Upper lobe of left lung (tissue), 6 donors: ENCODE measurements at regions not wholly inside any gene's neighbourhood (a gene's known extent, or its start where the extent isn't known, plus 50 kb on each side); places are given as distances from the start of the nearest gene placed in this dataset.

Source experiments
- ATAC-seq, 2 donors: fragments of 200-7000 bp; cut with Tn5 transposase; one replicate each; pipeline ENCODE4 v1.9.1; 2022; ENCODE audit warnings: mild to moderate bottlenecking in 2 of 2, moderate library complexity in 2 of 2; ENCODE audit not compliant: low FRiP score in 2 of 2
- DNase-seq, 2 donors: peaks; one replicate each; pipeline ENCODE4 v3.0.0-alpha.2; 2019 to 2020
- H3K27ac ChIP-seq, 4 donors: fragments of 200-600 bp; sonication (generic); one replicate each; pipeline ENCODE4 v1.5.1; 2016 to 2019
- H3K27me3 ChIP-seq, 4 donors: fragments of 200-600 bp; sonication (generic); one replicate each; pipeline ENCODE4 v1.5.1; 2017 to 2019
- H3K36me3 ChIP-seq, 4 donors: fragments of 200-600 bp; sonication (generic); one replicate each; pipeline ENCODE4 v1.5.1; 2016 to 2019
- H3K4me1 ChIP-seq, 4 donors: fragments of 200-600 bp; sonication (generic); one replicate each; pipeline ENCODE4 v1.5.1; 2018 to 2019
- H3K4me3 ChIP-seq, 4 donors: fragments of 200-600 bp; sonication (generic); one replicate each; pipeline ENCODE4 v1.5.1; 2017 to 2019; ENCODE audit warnings: mild to moderate bottlenecking in 2 of 4, moderate library complexity in 1 of 4
- H3K9me3 ChIP-seq, 4 donors: fragments of 200-600 bp; sonication (generic); one replicate each; pipeline ENCODE4 v1.5.1; 2018 to 2019
- EP300 ChIP-seq, 4 donors: sonication (generic); formaldehyde crosslinking; IDR thresholded peaks; one replicate each; pipeline ENCODE4 v1.5.1; 2017; ENCODE audit warnings: antibody characterized with exemption in 4 of 4, control low read depth in 2 of 4
- POLR2A ChIP-seq, 4 donors: fragments of 450-650 bp; IDR thresholded peaks; one replicate each; pipeline ENCODE4 v1.5.1; 2016 to 2017; ENCODE audit warnings: antibody characterized with exemption in 4 of 4, mild to moderate bottlenecking in 2 of 4
- POLR2AphosphoS5 ChIP-seq, 2 donors: sonication (generic); formaldehyde crosslinking; IDR thresholded peaks; one replicate each; pipeline ENCODE4 v1.5.1; 2017; ENCODE audit warnings: antibody characterized with exemption in 2 of 2
- WGBS, 2 donors: methylation state at CpG; one replicate each; pipeline ENCODE4 v1.1.5; 2017 to 2018; 5-methylcytosine and 5-hydroxymethylcytosine counted together
- TF ChIP-seq, protein P1 (sequence below), 6 experiments: fragments of 450-650 bp in 4 of 6; fragments of 200-600 bp in 2 of 6; sonication (generic) in 2 of 6; IDR thresholded peaks; one replicate each; pipeline ENCODE4 v1.5.1; 2016 to 2019; ENCODE audit warnings: antibody characterized with exemption in 6 of 6
- donor health status: DM: no; HTN: no; CAD: no; lungs with moderate emphysema.
- donor health status: DM: no; HTN: yes; CAD: no; lungs with severe emphysema.

DNA sequence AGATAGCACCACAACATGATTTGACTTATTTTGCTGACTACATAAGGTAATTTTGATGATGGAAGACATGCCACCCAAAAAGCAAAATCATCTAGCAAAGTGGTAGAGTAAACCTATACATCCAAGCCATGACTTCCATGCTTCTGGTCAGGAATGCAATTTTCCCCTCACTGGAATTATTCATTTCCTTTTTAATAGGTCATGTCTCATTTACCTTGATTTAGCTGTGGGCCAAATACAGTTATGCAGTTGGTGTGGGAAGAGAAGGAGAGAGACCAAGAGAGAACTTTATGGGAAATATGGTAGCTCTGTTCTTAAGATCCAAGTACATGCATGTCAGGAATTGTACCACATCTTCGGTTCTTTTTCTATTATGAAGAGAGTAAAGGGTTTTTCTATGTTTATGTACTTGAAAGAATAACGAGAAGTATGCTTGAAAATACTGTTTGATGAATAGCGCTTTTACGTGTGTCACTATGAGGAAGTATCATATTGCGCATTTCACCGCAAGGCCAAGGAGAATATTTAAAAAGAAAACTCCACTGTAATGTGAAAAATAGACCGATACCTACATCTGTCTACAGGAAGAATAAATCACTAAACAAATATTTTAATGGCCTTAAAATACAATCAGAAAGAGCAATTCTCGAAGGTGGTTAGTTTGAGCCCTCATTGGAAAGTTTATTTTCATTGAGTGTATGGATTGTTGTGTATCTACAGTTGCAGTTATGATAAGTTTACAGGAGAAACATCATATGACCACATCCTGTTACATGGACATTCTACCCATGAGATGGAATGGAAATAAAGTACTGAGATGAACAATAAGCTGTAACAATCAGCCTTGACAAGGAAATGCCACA lies 134.0 kb downstream of the FOXD1 start:
- no peaks in the 10 kb centered on the region for H3K36me3 ChIP-seq
- DNase-seq: no peak
- 63 to 64% methylated on average over 8 of the region's 8 CpGs for WGBS, 2 donors
- no peaks in the 10 kb centered on the region for H3K9me3 ChIP-seq
- H3K27ac ChIP-seq: no peak overlapping the region
- peaks cover 0 to 17% (median 7%) of the 10 kb centered on the region in 4 donors for H3K27me3 ChIP-seq
- H3K4me1 ChIP-seq: peaks cover 0 to 5% (median 0%) of the 10 kb centered on the region in 4 donors
- no peak overlapping the region for H3K4me3 ChIP-seq
- TF ChIP-seq EP300 (IDR thresholded peaks at IDR 0.05) (no peak), POLR2AphosphoS5 (IDR thresholded peaks at IDR 0.05) (no peak), POLR2A (IDR thresholded peaks at IDR 0.05) (no peak)
- TF ChIP-seq, protein P1, sequence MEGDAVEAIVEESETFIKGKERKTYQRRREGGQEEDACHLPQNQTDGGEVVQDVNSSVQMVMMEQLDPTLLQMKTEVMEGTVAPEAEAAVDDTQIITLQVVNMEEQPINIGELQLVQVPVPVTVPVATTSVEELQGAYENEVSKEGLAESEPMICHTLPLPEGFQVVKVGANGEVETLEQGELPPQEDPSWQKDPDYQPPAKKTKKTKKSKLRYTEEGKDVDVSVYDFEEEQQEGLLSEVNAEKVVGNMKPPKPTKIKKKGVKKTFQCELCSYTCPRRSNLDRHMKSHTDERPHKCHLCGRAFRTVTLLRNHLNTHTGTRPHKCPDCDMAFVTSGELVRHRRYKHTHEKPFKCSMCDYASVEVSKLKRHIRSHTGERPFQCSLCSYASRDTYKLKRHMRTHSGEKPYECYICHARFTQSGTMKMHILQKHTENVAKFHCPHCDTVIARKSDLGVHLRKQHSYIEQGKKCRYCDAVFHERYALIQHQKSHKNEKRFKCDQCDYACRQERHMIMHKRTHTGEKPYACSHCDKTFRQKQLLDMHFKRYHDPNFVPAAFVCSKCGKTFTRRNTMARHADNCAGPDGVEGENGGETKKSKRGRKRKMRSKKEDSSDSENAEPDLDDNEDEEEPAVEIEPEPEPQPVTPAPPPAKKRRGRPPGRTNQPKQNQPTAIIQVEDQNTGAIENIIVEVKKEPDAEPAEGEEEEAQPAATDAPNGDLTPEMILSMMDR (IDR thresholded peaks at IDR 0.05): no peak
- ATAC-seq: no peak

GRCh38 chr5:73312872-73313510 lies 135.6 kb downstream of the FOXD1 start:
- H3K4me1 ChIP-seq: peaks cover 0 to 5% (median 0%) of the 10 kb centered on the region in 4 donors
- ATAC-seq: no peak
- TF ChIP-seq EP300 (IDR thresholded peaks at IDR 0.05): no peak
- TF ChIP-seq, protein P1 (IDR thresholded peaks at IDR 0.05): no peak
- TF ChIP-seq POLR2A (IDR thresholded peaks at IDR 0.05): no peak
- H3K27me3 ChIP-seq: peaks cover 0 to 17% (median 7%) of the 10 kb centered on the region in 4 donors
- H3K27ac ChIP-seq: no peak overlapping the region
- DNase-seq: no peak
- no peak overlapping the region for H3K4me3 ChIP-seq
- 58 to 62% methylated on average over 3 of the region's 3 CpGs for WGBS, 2 donors
- no peaks in the 10 kb centered on the region for H3K36me3 ChIP-seq
- no peaks in the 10 kb centered on the region for H3K9me3 ChIP-seq

DNA sequence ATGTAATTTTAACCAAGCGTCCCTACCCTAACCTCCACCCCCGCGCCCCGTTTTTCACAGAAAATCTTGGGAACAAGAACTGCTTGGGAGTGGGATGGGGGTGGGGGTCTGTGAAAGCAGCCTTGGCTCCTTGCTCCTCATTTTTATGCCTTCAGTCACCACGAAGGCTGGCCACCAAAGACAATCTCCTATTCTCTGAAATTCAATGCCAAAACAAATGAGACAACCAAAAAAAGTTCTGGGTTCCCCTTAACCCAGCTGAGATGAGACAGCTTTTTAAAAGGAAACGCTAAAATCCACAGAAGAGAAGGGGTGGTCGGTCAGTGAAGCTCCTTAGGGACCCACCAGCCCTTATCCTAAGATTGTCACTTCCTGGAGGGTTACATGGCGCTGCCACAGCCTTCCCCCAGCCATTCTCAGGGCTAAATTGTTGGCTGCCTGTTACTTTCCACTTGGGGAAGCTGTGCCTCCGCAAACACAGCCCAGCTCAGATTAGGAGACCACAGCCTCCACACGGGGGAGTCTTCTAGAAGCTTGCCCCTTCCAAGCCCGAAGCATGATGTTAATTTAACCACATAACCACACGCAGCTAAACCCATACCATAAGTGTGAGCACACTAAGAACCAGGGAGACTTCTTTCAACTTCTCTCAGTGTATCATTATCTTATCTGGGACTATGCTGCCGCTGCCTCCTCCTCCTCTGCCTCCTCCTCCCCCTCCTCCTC lies 136.3 kb downstream of the FOXD1 start:
- Histone ChIP-seq H3K4me3 (no peak overlapping the region), H3K36me3 (no peaks in the 10 kb centered on the region), H3K9me3 (no peaks in the 10 kb centered on the region), H3K27me3 (peaks cover 0 to 17% (median 7%) of the 10 kb centered on the region in 4 donors), H3K27ac (no peak overlapping the region), H3K4me1 (peaks cover 0 to 5% (median 0%) of the 10 kb centered on the region in 4 donors)
- WGBS, 2 donors: 24 to 31% methylated on average over 13 of the region's 13 CpGs
- TF ChIP-seq EP300 (IDR thresholded peaks at IDR 0.05): no peak
- TF ChIP-seq POLR2AphosphoS5 (IDR thresholded peaks at IDR 0.05): no peak
- no peak for DNase-seq
- ATAC-seq: peak in 1 of 2 donors; percentile 51

- ATAC-seq: peak; percentile 4 to 90
- DNase-seq: peak in 1 of 2 donors; percentile 73
- 17 to 28% methylated on average over 30 to 31 of the region's 31 CpGs for WGBS, 2 donors
- TF ChIP-seq POLR2A (IDR thresholded peaks at IDR 0.05): no peak
- no peak for TF ChIP-seq EP300 (IDR thresholded peaks at IDR 0.05)
- TF ChIP-seq, protein P1 (IDR thresholded peaks at IDR 0.05): no peak
- TF ChIP-seq POLR2AphosphoS5 (IDR thresholded peaks at IDR 0.05): no peak
- Histone ChIP-seq H3K4me3 (no peak overlapping the region), H3K36me3 (no peaks in the 10 kb centered on the region), H3K27me3 (peaks cover 0 to 17% (median 7%) of the 10 kb centered on the region in 4 donors), H3K27ac (no peak overlapping the region), H3K9me3 (no peaks in the 10 kb centered on the region), H3K4me1 (peaks cover 0 to 5% (median 0%) of the 10 kb centered on the region in 4 donors)
Measured at GRCh38 chr5:73311291-73312110, 137.1 kb downstream of the FOXD1 start.
